Neural progenitor cell (in vitro differentiated cells): ENCODE measurements at regions not wholly inside any gene's neighbourhood (a gene's known extent, or its start where the extent isn't known, plus 50 kb on each side); places are given as distances from the start of the nearest gene placed in this dataset.

Experiments
- EZH2 ChIP-seq: fragments of 200-600 bp; sonication (generic); IDR thresholded peaks from 2 replicates; pipeline ENCODE4 v1.6.1; 2017; ENCODE audit warnings: antibody characterized with exemption, mild to moderate bottlenecking, moderate library complexity
- TF ChIP-seq, protein P1 (sequence below): fragments of 200-600 bp; sonication (generic); IDR thresholded peaks from 2 replicates; pipeline ENCODE4 v1.5.1; 2017; ENCODE audit warnings: antibody characterized with exemption, mild to moderate bottlenecking

DNA sequence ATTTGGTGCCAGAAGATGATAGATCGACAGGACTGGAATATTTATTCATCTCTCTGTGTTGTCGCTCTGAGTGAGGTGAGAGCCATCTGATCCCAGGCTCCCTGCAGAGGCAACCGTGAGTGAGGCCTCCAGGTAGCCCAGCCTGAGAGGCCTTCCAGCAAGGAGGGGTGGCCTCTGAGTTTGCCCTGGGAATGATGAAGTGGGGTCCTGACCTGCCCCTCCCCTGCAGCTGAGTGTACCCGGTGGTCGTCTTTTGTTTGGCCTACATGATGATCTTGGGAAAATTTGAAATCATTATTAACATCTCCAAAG is 86.4 kb downstream of the CBLN1 start:
- TF ChIP-seq, protein P1, sequence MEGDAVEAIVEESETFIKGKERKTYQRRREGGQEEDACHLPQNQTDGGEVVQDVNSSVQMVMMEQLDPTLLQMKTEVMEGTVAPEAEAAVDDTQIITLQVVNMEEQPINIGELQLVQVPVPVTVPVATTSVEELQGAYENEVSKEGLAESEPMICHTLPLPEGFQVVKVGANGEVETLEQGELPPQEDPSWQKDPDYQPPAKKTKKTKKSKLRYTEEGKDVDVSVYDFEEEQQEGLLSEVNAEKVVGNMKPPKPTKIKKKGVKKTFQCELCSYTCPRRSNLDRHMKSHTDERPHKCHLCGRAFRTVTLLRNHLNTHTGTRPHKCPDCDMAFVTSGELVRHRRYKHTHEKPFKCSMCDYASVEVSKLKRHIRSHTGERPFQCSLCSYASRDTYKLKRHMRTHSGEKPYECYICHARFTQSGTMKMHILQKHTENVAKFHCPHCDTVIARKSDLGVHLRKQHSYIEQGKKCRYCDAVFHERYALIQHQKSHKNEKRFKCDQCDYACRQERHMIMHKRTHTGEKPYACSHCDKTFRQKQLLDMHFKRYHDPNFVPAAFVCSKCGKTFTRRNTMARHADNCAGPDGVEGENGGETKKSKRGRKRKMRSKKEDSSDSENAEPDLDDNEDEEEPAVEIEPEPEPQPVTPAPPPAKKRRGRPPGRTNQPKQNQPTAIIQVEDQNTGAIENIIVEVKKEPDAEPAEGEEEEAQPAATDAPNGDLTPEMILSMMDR: no peak
- TF ChIP-seq EZH2: no peak
